KMS-11 (cell line): ENCODE measurements at regions not wholly inside any gene's neighbourhood (a gene's known extent, or its start where the extent isn't known, plus 50 kb on each side); places are given as distances from the start of the nearest gene placed in this dataset.

ENCODE experiments used
- H2AFZ ChIP-seq: fragments of 200-600 bp; sonication (generic); 2 replicates; pipeline ENCODE4 v1.6.1; 2016; ENCODE audit warnings: antibody characterized with exemption, mixed run types, low read depth
- H3K27ac ChIP-seq: fragments of 200-600 bp; sonication (generic); 2 replicates; pipeline ENCODE4 v1.6.1; 2016; ENCODE audit warnings: mild to moderate bottlenecking, mixed run types
- H3K27me3 ChIP-seq: fragments of 200-600 bp; sonication (generic); 2 replicates; pipeline ENCODE4 v1.6.1; 2017; ENCODE audit warnings: mild to moderate bottlenecking, low read depth, mixed run types, moderate library complexity; ENCODE audit not compliant: insufficient read depth
- H3K36me3 ChIP-seq: fragments of 200-600 bp; sonication (generic); 2 replicates; pipeline ENCODE4 v1.6.1; 2017; ENCODE audit warnings: mild to moderate bottlenecking, mixed run types; ENCODE audit not compliant: insufficient read depth
- H3K4me1 ChIP-seq: fragments of 200-600 bp; sonication (generic); 2 replicates; pipeline ENCODE4 v1.6.1; 2016; ENCODE audit warnings: mild to moderate bottlenecking, low read depth, mixed run types; ENCODE audit not compliant: poor library complexity, severe bottlenecking
- H3K4me2 ChIP-seq: fragments of 200-600 bp; sonication (generic); 2 replicates; pipeline ENCODE4 v1.7.0; 2016; ENCODE audit warnings: mild to moderate bottlenecking, mixed run types
- H3K4me3 ChIP-seq: fragments of 200-600 bp; sonication (generic); IDR thresholded peaks from 2 replicates; pipeline ENCODE4 v1.6.1; 2017; ENCODE audit warnings: low read depth, low read length, mixed read lengths; ENCODE audit not compliant: insufficient read depth
- H3K79me2 ChIP-seq: fragments of 200-600 bp; sonication (generic); 2 replicates; pipeline ENCODE4 v1.6.1; 2016; ENCODE audit warnings: low read depth, mixed run types; ENCODE audit not compliant: insufficient read depth
- H3K9ac ChIP-seq: fragments of 200-600 bp; sonication (generic); 2 replicates; pipeline ENCODE4 v1.6.1; 2016; ENCODE audit warnings: mild to moderate bottlenecking, mixed run types
- H4K20me1 ChIP-seq: fragments of 200-600 bp; sonication (generic); 2 replicates; pipeline ENCODE4 v1.6.1; 2016; ENCODE audit warnings: mild to moderate bottlenecking, mixed run types; ENCODE audit not compliant: insufficient read depth
- CTCF ChIP-seq: fragments of 200-600 bp; sonication (generic); conservative IDR thresholded peaks from 2 replicates; pipeline ENCODE4 v1.6.1; 2017; ENCODE audit warnings: low read depth, mild to moderate bottlenecking, antibody characterized with exemption, low read length, moderate library complexity, mixed read lengths

- no peaks in the 10 kb centered on the region for H3K27me3 ChIP-seq
- H3K4me2 ChIP-seq, result no peak overlapping the region
- H3K4me3 ChIP-seq, result no peak overlapping the region
- no peak overlapping the region for H2AFZ ChIP-seq
- no peaks in the 10 kb centered on the region for H4K20me1 ChIP-seq
- no peak overlapping the region for H3K9ac ChIP-seq
- H3K36me3 ChIP-seq, result no peaks in the 10 kb centered on the region
- H3K27ac ChIP-seq, result no peak overlapping the region
- H3K4me1 ChIP-seq, result no peaks in the 10 kb centered on the region
- no peaks in the 10 kb centered on the region for H3K79me2 ChIP-seq
- TF ChIP-seq CTCF, result no peak
These were observed 418.7 kb upstream of the CNTN6 start for GRCh38 chr3:674116-674515.

- H2AFZ ChIP-seq, result no peak overlapping the region
- no peak overlapping the region for H3K4me3 ChIP-seq
- no peak overlapping the region for H3K9ac ChIP-seq
- no peaks in the 10 kb centered on the region for H3K4me1 ChIP-seq
- no peak overlapping the region for H3K4me2 ChIP-seq
- H3K36me3 ChIP-seq, result no peaks in the 10 kb centered on the region
- no peaks in the 10 kb centered on the region for H3K79me2 ChIP-seq
- H3K27ac ChIP-seq, result no peak overlapping the region
- no peak for TF ChIP-seq CTCF
- H4K20me1 ChIP-seq, result no peaks in the 10 kb centered on the region
- no peaks in the 10 kb centered on the region for H3K27me3 ChIP-seq
These were observed 417.0 kb upstream of the CNTN6 start for GRCh38 chr3:675846-676245.

GRCh38 chr3:683770-684169 lies 409.1 kb upstream of the CNTN6 start:
- H3K9ac ChIP-seq, result no peak overlapping the region
- no peak overlapping the region for H3K27ac ChIP-seq
- no peaks in the 10 kb centered on the region for H3K4me1 ChIP-seq
- no peaks in the 10 kb centered on the region for H3K27me3 ChIP-seq
- H3K4me2 ChIP-seq, result no peak overlapping the region
- H3K4me3 ChIP-seq, result no peak overlapping the region
- no peak for TF ChIP-seq CTCF
- H3K36me3 ChIP-seq, result no peaks in the 10 kb centered on the region
- no peaks in the 10 kb centered on the region for H4K20me1 ChIP-seq
- no peak overlapping the region for H2AFZ ChIP-seq
- H3K79me2 ChIP-seq, result no peaks in the 10 kb centered on the region

- H4K20me1 ChIP-seq, result no peaks in the 10 kb centered on the region
- no peak overlapping the region for H2AFZ ChIP-seq
- no peak overlapping the region for H3K4me3 ChIP-seq
- H3K4me2 ChIP-seq, result no peak overlapping the region
- H3K27ac ChIP-seq, result no peak overlapping the region
- TF ChIP-seq CTCF, result no peak
- H3K27me3 ChIP-seq, result no peaks in the 10 kb centered on the region
- no peaks in the 10 kb centered on the region for H3K79me2 ChIP-seq
- H3K9ac ChIP-seq, result no peak overlapping the region
- H3K36me3 ChIP-seq, result no peaks in the 10 kb centered on the region
- no peaks in the 10 kb centered on the region for H3K4me1 ChIP-seq
These were observed 402.1 kb upstream of the CNTN6 start for GRCh38 chr3:690770-691169.

- Histone ChIP-seq H4K20me1 (no peaks in the 10 kb centered on the region), H3K4me1 (no peaks in the 10 kb centered on the region), H3K4me3 (no peak overlapping the region), H2AFZ (no peak overlapping the region), H3K79me2 (no peaks in the 10 kb centered on the region), H3K4me2 (no peak overlapping the region), H3K36me3 (no peaks in the 10 kb centered on the region), H3K27me3 (no peaks in the 10 kb centered on the region), H3K27ac (no peak overlapping the region), H3K9ac (no peak overlapping the region)
- TF ChIP-seq CTCF, result no peak
These were observed 392.3 kb upstream of the CNTN6 start for GRCh38 chr3:700514-700913.
